ENCODE measurements at regions not wholly inside any gene's neighbourhood (a gene's known extent, or its start where the extent isn't known, plus 50 kb on each side); places are given as distances from the start of the nearest gene placed in this dataset.

GRCh38 chr6:67458265-67458664 is 1176.8 kb upstream of the ADGRB3 start:
- TF ChIP-seq POLR2AphosphoS5 (IDR thresholded peaks at IDR 0.05; ENCODE audit: low read depth, low read length) (no peak), REST (IDR thresholded peaks at IDR 0.05; ENCODE audit: insufficient read depth in 1 of 2, low read depth in 2 of 2, low read length in 2 of 2) (no peak)
